ENCODE measurements at regions not wholly inside any gene's neighbourhood (a gene's known extent, or its start where the extent isn't known, plus 50 kb on each side); places are given as distances from the start of the nearest gene placed in this dataset.

DNA sequence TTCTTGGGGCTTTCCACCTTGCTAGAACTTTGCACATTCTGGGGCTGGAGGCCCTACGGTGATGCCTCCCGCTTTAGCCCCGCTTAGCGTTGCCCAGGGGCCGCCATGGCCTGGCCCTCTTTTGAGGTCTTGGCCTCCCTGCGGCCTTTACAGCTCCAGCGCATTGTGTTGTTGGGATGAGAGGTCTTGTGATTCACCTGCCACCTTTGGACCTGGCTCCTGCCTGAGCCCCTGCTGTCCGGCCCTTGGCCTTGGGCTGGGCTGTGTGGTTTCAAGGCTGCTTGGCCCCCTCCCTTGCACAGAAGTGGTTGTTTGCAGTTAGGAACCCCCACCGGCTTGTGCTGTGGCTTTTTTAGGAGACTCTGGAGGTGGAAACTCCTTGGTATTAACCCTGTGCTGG lies 61.0 kb upstream of the CDH4 start:
- DNase-seq = no peak

DNA sequence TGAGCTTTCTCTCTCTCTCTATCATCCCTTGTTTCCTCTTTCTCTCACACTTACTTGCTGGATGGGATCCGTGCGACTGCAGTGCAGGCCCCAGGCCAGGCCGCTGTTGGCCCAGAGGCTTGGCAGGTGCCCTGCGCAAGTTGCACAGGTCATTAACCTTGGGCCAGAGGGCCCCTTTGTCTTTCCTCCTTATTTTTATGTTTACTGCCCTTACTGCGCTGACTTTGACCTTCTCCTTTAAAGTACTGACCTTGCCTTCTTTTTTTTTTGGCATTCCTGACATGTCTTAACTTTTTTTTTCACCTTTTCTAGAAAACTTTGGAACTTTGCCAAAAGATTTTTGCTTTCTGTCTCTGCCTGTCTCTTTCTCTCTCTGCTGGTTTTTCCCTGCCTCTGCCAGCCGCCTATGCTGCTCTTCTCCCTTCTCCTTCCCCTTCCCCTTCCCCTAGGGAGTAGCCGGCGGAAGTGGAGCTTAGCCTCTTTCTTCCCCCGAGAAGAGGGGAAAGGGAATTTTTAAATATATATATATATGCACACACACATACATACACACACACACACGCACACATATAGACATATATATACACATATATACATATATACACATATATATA lies 59.6 kb upstream of the CDH4 start:
- no peak for DNase-seq

DNA sequence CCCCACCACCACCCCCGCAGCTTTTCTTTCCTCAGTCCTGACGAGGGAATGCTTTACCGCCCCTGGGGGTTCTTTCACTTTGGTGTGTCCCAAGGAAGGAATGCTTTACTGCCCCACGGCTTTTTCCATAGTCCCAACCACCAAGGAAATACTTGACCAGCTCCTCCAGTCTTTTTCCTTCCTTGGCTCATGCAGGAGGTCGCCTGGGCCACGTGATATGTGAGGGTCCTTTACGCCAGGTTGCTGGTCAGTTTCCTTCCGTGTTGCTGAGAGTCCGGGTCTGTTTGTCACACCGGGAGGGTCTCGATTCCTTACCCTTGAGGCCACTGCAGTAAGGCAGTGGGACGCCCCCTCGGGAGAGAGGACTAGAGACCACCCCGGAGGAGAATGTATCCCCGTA lies 58.9 kb upstream of the CDH4 start:
- DNase-seq = no peak

Measured in left hindlimb (tissue), 1 donor.